GM21515 (cell line): ENCODE measurements at regions not wholly inside any gene's neighbourhood (a gene's known extent, or its start where the extent isn't known, plus 50 kb on each side); places are given as distances from the start of the nearest gene placed in this dataset.
"Not testable (repeated sequence)": the region's sequence is repeated elsewhere in the genome, so short reads cannot be mapped to it uniquely, and the experiment has no call there.

Experiments
- ATAC-seq: cut with Tn5 transposase; IDR thresholded peaks from one replicate; pipeline ENCODE4 v1.9.1; 2021; ENCODE audit not compliant: unreplicated experiment

DNA sequence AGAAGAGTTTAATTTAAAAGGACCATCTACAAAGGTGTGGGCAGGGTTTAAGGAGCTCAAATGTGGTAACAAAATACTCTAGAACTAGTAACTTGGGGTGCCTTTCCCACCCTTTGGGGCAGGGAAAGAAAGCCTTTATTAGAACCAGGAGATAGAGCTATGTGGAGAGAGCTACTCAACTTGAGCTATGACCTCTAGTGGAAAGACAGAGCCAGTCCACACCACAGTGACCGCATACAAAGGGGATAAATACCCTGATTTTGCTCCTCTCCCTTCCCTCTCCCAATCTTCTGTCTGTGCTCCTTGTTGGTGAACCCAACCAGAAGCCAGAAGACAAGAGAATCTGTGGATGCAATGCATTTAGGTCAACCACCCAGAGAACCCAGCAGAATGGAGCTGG lies 54.4 kb upstream of the JAK1 start:
- no peak for ATAC-seq

- ATAC-seq = no peak
Measured at GRCh38 chr1:65021795-65022194, 55.4 kb upstream of the JAK1 start.

DNA sequence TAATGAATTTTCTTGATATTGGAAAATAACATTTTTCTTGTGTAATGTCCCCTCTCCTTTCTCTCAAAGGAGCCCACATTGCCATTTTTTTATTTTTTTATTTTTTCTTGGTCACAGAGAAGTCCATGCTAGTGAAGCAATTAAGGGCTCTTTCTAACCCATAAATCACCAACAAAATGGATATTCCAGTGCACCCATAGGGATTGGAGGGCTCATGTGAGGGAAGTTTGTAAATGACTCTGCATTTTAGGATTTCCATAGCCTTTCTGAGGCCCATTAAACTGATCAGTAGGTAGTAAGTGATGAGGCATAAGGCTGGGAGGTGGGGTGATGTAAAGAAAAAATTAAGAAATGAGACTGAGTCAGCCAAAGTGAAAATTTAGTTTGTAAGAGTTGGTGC lies 55.9 kb upstream of the JAK1 start:
- no peak for ATAC-seq

- no peak for ATAC-seq
Measured at GRCh38 chr1:65025794-65026193, 59.4 kb upstream of the JAK1 start.

- ATAC-seq = no peak
Measured at GRCh38 chr1:65026235-65026634, 59.9 kb upstream of the JAK1 start.

- ATAC-seq = no peak
Measured at GRCh38 chr1:65027666-65028358, 61.5 kb upstream of the JAK1 start.

DNA sequence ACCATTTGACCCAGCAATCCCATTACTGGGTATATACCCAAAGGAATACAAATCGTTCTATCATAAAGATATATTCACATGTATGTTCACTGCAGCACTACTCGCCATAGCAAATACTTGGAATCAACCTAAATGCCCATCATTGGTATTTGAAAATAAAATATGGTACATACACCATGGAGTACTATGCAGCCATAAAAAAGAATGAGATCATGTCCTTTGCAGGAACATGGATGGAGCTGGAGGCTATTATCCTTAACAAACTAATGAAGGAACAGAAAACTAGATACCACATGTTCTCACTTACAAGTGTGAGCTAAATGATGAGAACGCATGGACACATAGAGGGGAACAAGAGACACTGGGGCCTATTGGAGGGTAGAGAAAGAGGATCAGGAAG lies 63.1 kb upstream of the JAK1 start:
- not testable (repeated sequence) for ATAC-seq

- not testable (repeated sequence) for ATAC-seq
Measured at GRCh38 chr1:65034879-65035278, 68.5 kb upstream of the JAK1 start.

DNA sequence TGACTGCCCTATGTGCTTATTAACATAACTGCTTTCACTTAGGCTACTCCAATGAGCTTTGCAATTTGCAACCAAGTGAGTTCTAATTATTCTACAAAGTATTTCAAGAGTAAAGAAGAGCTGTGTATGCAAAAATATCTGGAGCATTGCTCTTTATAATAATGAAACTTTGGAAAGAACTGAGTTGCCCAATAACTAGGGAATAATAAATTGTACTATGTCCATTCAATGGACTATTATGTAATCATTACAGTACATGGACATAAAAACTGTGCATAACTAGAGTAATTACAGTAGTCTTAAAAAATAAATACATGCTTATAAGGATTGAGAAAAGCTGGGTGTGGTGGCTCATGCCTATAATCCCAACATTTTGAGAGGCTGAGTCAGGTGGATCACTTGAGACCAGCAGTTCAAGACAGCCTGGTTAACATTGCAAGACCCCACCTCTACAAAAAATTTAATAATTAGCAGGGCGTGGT lies 70.3 kb upstream of the JAK1 start:
- no peak for ATAC-seq

GRCh38 chr1:65039066-65039465 lies 72.7 kb upstream of the JAK1 start:
- ATAC-seq = no peak

GRCh38 chr1:65039508-65039907 lies 73.2 kb upstream of the JAK1 start:
- ATAC-seq = no peak

DNA sequence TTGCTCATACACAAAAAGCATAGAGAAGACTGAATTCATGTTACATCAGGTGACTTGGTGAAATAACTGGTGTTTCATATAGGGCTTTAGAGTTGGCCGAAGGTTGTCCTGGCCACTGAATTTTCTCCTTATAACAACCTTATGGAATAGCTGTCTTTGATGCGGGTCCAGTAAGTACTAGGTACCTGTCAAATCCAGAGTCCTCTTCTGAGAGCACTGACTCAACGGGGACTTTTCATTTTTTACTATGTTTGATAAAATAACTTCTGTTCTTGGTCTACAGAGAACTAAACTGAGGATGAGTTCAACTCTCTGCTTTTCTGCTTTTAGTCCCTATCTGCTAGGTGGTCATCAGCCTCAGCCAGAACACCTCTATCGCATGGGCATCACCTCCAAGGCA lies 76.1 kb upstream of the JAK1 start:
- ATAC-seq = no peak

- ATAC-seq = no peak
Measured at GRCh38 chr1:65044411-65044810, 78.1 kb upstream of the JAK1 start.

DNA sequence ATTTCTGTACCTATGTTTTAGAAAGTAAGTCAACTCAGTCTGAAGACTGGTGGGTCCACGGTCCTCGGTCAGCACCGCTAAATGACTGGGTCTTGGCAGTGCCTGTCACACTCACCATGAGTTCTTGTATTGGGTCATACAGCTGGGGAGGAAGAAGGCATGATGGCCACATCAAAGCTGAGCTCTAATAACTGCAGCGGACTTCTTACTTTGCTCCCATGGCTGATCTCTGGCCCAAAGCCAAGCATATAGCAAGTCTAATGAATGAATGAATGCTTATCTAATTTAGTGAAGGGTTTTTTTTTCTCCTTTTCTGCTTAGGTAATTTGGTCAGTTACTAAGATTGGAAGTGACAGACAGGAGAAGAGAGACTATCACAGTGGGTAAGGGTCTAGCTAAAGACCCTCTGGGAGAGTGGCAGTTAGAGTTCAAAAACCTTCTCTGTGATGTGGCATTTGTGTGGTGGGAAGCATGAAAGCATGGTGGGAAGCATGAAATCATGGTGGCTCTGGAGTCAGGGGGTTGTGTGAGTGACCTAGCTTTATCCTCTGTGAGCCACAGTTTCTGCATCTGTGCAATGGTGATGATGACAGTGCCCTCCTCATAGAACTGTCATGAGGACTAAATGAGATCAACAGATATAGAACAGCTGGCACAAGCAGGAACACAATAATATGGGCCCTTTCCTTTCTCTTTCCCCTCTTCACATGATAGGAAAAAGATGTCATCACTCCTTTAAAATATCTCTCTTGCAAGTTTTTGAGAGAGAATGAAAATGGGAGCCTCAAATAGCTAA lies 78.9 kb upstream of the JAK1 start:
- ATAC-seq = no peak

DNA sequence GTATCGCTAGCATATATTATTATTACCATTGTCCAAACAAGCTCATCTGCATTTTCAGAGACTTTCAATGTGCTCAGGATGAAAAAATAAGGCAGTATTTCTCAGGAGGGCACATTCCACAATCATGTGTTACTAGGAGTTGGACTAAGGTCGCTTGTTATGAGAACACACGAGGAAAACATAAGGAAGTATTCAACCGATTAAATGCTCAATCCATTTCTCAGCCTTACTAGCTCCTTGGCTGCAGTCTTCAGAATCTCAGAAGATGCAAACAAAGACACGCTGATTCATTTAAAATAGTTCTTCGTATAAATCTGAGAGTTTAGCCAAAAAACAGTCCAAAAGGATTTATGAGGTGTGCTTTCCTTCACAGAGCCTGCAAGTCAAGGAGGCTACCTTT lies 82.0 kb upstream of the JAK1 start:
- no peak for ATAC-seq

DNA sequence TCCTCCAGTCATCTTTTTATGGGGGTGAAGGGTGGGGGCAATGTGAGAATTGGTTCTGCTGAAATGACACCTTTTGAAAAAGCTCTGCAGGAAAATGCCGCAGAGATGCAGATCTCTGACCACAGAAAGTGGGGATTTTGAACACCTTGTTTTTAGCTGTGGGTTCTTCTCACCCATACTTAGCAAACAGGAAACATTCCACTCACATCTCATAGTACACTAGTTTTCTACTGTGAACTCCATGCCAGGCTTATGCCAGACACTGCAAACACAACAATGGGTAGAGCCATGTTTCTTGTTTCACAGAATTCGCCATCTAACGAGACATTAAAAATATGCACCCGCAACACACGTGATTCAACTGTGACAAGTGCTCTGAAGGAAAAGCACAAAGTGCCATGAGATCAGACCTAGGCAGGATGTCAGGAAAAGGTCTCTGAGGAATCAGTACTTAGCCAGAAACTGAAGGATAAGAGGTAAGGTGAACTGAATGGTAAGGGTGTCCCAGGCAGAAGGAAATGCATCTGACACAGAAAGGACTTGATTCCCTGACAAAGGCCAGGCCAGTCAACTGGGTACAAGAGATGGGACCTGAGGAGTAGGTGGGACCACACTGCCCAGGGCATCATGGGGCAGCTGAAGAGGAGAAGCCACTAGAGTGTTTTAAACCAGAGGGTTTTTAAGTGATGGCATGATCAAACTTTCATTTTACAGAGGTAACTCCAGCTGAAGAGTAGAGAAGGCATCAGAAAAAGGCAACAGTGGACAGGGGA lies 83.8 kb upstream of the JAK1 start:
- ATAC-seq = no peak

DNA sequence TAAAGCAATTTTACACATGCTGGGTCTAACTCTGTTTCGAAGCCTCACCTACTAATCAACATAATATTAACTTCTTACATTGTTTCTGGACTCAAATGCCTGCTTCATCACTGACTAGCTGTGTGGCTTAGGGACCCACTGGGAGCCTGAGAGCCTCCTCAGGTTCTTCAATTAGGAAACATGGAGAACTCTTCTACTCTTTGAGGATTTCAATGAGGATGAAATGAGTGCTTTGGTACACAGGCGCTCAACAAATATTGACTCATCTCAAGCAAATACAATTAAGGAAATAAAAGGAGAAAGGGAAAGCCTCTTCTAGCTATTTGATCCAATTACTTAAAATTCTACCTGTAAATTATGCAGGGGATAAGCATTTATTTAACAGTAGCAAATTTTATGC lies 84.4 kb upstream of the JAK1 start:
- ATAC-seq = no peak

DNA sequence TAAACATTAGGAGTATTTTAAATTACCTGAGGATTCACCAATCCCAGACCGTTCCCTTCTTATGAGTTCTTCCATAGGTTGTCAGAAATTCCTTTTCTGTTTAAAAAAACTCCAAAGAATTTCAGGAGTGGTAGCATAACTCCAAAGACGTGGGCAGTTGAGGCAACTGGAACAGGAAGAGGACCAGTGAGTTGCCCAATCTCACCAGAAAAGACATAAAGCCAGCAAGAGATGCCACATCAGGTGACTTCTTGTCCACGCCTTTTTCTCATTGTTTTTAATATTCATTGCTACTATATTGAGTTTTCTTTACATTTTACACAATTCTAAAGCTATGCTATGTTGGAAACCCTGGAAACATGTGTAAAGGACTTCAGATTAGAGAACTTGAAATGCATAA lies 88.1 kb upstream of the JAK1 start:
- no peak for ATAC-seq

DNA sequence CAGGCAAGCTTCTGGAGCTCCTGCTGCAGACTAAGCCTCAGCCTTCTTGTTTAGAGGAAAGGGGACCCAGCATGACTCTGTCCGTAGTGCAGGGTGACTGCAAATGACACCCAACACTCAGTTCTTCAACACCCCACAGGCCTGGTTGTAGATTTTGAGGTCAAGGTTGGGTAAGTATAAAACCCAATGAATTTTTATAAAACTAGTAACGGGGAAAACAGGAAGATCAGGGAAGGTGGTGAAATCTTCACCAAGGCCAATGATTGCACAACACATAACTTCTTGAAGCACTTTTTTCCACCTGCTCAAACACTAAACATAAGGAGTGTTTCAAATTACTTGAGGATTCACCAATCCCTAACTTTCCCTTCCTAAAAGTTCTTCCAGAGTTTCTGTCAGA lies 89.4 kb upstream of the JAK1 start:
- ATAC-seq = no peak

GRCh38 chr1:65056234-65056633 lies 89.9 kb upstream of the JAK1 start:
- no peak for ATAC-seq

- no peak for ATAC-seq
Measured at GRCh38 chr1:65056866-65057265, 90.5 kb upstream of the JAK1 start.
